HepG2 (cell line): ENCODE measurements at regions not wholly inside any gene's neighbourhood (a gene's known extent, or its start where the extent isn't known, plus 50 kb on each side); places are given as distances from the start of the nearest gene placed in this dataset.

Source experiments
- ATAC-seq: fragments of 200-7000 bp; cut with Tn5 transposase; 3 replicates; pipeline ENCODE4 v1.9.1; 2020; ENCODE audit warnings: mild to moderate bottlenecking, moderate library complexity
- BruUV-seq: library from RNA; stranded (reverse); fragments of 400-500 nt; replicated peaks from 2 replicates; lab custom pipeline; 2021; lab: Mats Ljungman, UMichigan
- CTCF ChIA-PET: fragments of 300-600 bp; formaldehyde crosslinking; extraction: SDS; loops from one replicate; lab custom pipeline; 2021; ENCODE audit warnings: low total read pairs, inconsistent platforms, low intra/inter-chr PET ratio; lab: Yijun Ruan, JAX
- POLR2A ChIA-PET: fragments of 350-600 bp; sonication (Branson Sonifier 250); formaldehyde crosslinking; loops from one replicate; lab custom pipeline; 2020; ENCODE audit warnings: antibody characterized with exemption, inconsistent platforms; lab: Yijun Ruan, JAX
- DNase-seq: peaks from one replicate; pipeline ENCODE4 v3.0.0-alpha.2; 2015; ENCODE audit warnings: low spot score
- FAIRE-seq: peaks from 3 replicates; lab custom pipeline; 2011; peaks lifted over from hg19 to GRCh38; lab: Jason Lieb, UNC
- H2AFZ ChIP-seq: one replicate; pipeline ENCODE4 v1.6.1; 2011; ENCODE audit warnings: low read length, inconsistent platforms
- H3K27ac ChIP-seq: fragments of 300-600 bp; 3 replicates; pipeline ENCODE4 v1.8.0; 2011; ENCODE audit warnings: mixed run types, mild to moderate bottlenecking, mixed read lengths, low read length, inconsistent platforms; ENCODE audit not compliant: insufficient read depth; ENCODE audit errors: extremely low read length
- H3K27me3 ChIP-seq, 2 experiments: fragments of 200-600 bp in 1 of 2; 2 replicates in 1 of 2; 3 replicates in 1 of 2; pipeline versions ENCODE4 v1.6.0 to v1.8.0; 2011; ENCODE audit warnings: low read length in 2 of 2, mild to moderate bottlenecking in 2 of 2, moderate library complexity in 2 of 2, inconsistent platforms in 1 of 2; ENCODE audit not compliant: insufficient read depth in 2 of 2, control insufficient read depth in 1 of 2
- H3K36me3 ChIP-seq, 2 experiments: fragments of 200-600 bp in 1 of 2; replicated peaks in 1 of 2; 2 replicates in 1 of 2; 3 replicates in 1 of 2; pipeline versions ENCODE4 v1.5.1 to v1.8.0; 2011; ENCODE audit warnings: low read length in 2 of 2, inconsistent platforms in 1 of 2; ENCODE audit not compliant: insufficient read depth in 2 of 2, control insufficient read depth in 1 of 2
- H3K4me1 ChIP-seq: 2 replicates; pipeline ENCODE4 v1.5.1; 2012; ENCODE audit warnings: low read length, inconsistent platforms; ENCODE audit not compliant: insufficient read depth
- H3K4me2 ChIP-seq: 2 replicates; pipeline ENCODE4 v1.6.0; 2011; ENCODE audit warnings: low read depth, low read length, inconsistent platforms
- H3K4me3 ChIP-seq, 3 experiments: fragments of 200-600 bp in 1 of 3; sonication (generic), shearing (Covaris generic) in 1 of 3; replicated peaks in 1 of 3; 2 replicates each; pipeline ENCODE4 v1.5.1; 2011 to 2016; ENCODE audit warnings: low read length in 3 of 3, inconsistent platforms in 2 of 3, low read depth in 2 of 3, mild to moderate bottlenecking in 2 of 3, control low read depth in 1 of 3, mixed read lengths in 1 of 3; ENCODE audit not compliant: insufficient read depth in 1 of 3
- H3K79me2 ChIP-seq: one replicate; pipeline ENCODE4 v1.6.1; 2011; ENCODE audit warnings: low read length, inconsistent platforms; ENCODE audit not compliant: insufficient read depth
- H3K9ac ChIP-seq: 2 replicates; pipeline ENCODE4 v1.6.0; 2011; ENCODE audit warnings: mild to moderate bottlenecking, low read depth, low read length, inconsistent platforms; ENCODE audit not compliant: insufficient read depth
- H3K9me3 ChIP-seq: 2 replicates; pipeline ENCODE4 v1.5.1; 2012; ENCODE audit warnings: mild to moderate bottlenecking, low read length
- H4K20me1 ChIP-seq: 2 replicates; pipeline ENCODE4 v1.6.0; 2011; ENCODE audit warnings: inconsistent platforms, mild to moderate bottlenecking, low read length, moderate library complexity; ENCODE audit not compliant: insufficient read depth
- CEBPG ChIP-seq: IDR thresholded peaks from 2 replicates; pipeline ENCODE4 v1.6.1; 2016
- ERF ChIP-seq: IDR thresholded peaks from 2 replicates; pipeline ENCODE4 v1.6.1; 2018; ENCODE audit warnings: missing biosample characterization, missing genetic modification reagents
- TAF1 ChIP-seq: sonication (generic); formaldehyde crosslinking; IDR thresholded peaks from 2 replicates; pipeline ENCODE4 v1.4.0; 2020; ENCODE audit warnings: missing genetic modification reagents
- TP53 ChIP-seq: sonication (generic); formaldehyde crosslinking; conservative IDR thresholded peaks from 2 replicates; pipeline ENCODE4 v1.4.0; 2020; ENCODE audit warnings: missing genetic modification reagents
- ZFP36L1 ChIP-seq: sonication (generic); formaldehyde crosslinking; IDR thresholded peaks from 2 replicates; pipeline ENCODE4 v1.8.0; 2022; ENCODE audit warnings: mild to moderate bottlenecking, missing genetic modification reagents, moderate library complexity
- ZNF432 ChIP-seq: sonication (generic); formaldehyde crosslinking; IDR thresholded peaks from 2 replicates; pipeline ENCODE4 v1.5.0; 2020; ENCODE audit warnings: missing genetic modification reagents, mild to moderate bottlenecking, borderline replicate concordance
- WGBS: methylation state at CpG from one replicate; pipeline ENCODE4 v1.1.6; 2017; ENCODE audit warnings: low lambda C conversion rate; 5-methylcytosine and 5-hydroxymethylcytosine counted together
- in situ Hi-C: cut with HindIII; loops from 2 replicates; pipeline ENCODE4 v1.10.0; 2017; ENCODE audit warnings: low pct_unique_long_range_greater_than_20kb; ENCODE audit not compliant: extremely low pct_ligation_motif_present
- intact Hi-C: fragments of 100-400 bp; cut with micrococcal nuclease; formaldehyde crosslinking; loops from one replicate; pipeline ENCODE4 v1.10.0; 2022; ENCODE audit not compliant: unreplicated experiment
- TF ChIP-seq, protein P1 (sequence below): sonication (generic); formaldehyde crosslinking; IDR thresholded peaks from 2 replicates; pipeline ENCODE4 v1.4.0; 2020; ENCODE audit warnings: missing genetic modification reagents, borderline replicate concordance
- TF ChIP-seq, protein P2 (sequence below): IDR thresholded peaks from 2 replicates; pipeline ENCODE4 v1.4.0; 2020; ENCODE audit warnings: mild to moderate bottlenecking, missing genetic modification reagents

DNA sequence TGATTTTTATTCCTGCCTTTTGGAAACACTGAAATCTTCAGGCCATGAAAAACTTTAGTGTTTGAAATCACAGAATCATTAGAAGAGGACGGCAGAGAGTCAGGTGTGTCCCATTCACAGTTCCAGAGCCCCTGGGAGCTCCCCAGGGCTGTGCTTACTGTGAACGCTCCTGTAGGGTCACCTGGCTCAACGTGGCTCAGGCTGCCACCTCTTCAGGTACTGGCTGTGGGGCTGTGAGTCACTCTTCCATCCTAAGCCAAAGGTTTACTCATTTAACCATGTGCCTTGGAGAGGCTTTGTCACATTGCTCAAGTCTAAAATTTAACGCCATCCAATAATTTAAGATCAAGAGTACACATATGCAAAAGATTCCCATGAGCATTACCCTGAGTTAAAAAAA lies 50.2 kb upstream of the FSTL4 start:
- no peak overlapping the region for H3K9ac ChIP-seq
- no peaks in the 10 kb centered on the region for H4K20me1 ChIP-seq
- H3K4me3 ChIP-seq = no peak overlapping the region
- no TSS peak for BruUV-seq
- no peak for DNase-seq
- FAIRE-seq = no peak
- H3K4me1 ChIP-seq = no peaks in the 10 kb centered on the region
- 1% methylated on average over 4 of the region's 4 CpGs for WGBS
- H2AFZ ChIP-seq = no peak overlapping the region
- peaks cover 0 to 17% of the 10 kb centered on the region in 2 experiments; a peak in 2 of 5 replicates for H3K27me3 ChIP-seq
- no peak for ATAC-seq
- no peaks in the 10 kb centered on the region for H3K36me3 ChIP-seq
- H3K9me3 ChIP-seq = no peaks in the 10 kb centered on the region
- POLR2A ChIA-PET = no interaction called here
- intact Hi-C loops = no loop called here
- no peak overlapping the region for H3K27ac ChIP-seq
- CTCF ChIA-PET = no interaction called here
- no peak overlapping the region for H3K4me2 ChIP-seq
- no peak for TF ChIP-seq ZNF432 (CRISPR knock-in tag)
- TF ChIP-seq ZFP36L1 (CRISPR knock-in tag) = no peak
- no peak for TF ChIP-seq TP53 (CRISPR knock-in tag)
- no peak for TF ChIP-seq TAF1 (CRISPR knock-in tag)
- TF ChIP-seq CEBPG (CRISPR knock-in tag) = no peak
- TF ChIP-seq, protein P1, sequence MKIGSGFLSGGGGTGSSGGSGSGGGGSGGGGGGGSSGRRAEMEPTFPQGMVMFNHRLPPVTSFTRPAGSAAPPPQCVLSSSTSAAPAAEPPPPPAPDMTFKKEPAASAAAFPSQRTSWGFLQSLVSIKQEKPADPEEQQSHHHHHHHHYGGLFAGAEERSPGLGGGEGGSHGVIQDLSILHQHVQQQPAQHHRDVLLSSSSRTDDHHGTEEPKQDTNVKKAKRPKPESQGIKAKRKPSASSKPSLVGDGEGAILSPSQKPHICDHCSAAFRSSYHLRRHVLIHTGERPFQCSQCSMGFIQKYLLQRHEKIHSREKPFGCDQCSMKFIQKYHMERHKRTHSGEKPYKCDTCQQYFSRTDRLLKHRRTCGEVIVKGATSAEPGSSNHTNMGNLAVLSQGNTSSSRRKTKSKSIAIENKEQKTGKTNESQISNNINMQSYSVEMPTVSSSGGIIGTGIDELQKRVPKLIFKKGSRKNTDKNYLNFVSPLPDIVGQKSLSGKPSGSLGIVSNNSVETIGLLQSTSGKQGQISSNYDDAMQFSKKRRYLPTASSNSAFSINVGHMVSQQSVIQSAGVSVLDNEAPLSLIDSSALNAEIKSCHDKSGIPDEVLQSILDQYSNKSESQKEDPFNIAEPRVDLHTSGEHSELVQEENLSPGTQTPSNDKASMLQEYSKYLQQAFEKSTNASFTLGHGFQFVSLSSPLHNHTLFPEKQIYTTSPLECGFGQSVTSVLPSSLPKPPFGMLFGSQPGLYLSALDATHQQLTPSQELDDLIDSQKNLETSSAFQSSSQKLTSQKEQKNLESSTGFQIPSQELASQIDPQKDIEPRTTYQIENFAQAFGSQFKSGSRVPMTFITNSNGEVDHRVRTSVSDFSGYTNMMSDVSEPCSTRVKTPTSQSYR (CRISPR knock-in tag) = no peak
- TF ChIP-seq, protein P2, sequence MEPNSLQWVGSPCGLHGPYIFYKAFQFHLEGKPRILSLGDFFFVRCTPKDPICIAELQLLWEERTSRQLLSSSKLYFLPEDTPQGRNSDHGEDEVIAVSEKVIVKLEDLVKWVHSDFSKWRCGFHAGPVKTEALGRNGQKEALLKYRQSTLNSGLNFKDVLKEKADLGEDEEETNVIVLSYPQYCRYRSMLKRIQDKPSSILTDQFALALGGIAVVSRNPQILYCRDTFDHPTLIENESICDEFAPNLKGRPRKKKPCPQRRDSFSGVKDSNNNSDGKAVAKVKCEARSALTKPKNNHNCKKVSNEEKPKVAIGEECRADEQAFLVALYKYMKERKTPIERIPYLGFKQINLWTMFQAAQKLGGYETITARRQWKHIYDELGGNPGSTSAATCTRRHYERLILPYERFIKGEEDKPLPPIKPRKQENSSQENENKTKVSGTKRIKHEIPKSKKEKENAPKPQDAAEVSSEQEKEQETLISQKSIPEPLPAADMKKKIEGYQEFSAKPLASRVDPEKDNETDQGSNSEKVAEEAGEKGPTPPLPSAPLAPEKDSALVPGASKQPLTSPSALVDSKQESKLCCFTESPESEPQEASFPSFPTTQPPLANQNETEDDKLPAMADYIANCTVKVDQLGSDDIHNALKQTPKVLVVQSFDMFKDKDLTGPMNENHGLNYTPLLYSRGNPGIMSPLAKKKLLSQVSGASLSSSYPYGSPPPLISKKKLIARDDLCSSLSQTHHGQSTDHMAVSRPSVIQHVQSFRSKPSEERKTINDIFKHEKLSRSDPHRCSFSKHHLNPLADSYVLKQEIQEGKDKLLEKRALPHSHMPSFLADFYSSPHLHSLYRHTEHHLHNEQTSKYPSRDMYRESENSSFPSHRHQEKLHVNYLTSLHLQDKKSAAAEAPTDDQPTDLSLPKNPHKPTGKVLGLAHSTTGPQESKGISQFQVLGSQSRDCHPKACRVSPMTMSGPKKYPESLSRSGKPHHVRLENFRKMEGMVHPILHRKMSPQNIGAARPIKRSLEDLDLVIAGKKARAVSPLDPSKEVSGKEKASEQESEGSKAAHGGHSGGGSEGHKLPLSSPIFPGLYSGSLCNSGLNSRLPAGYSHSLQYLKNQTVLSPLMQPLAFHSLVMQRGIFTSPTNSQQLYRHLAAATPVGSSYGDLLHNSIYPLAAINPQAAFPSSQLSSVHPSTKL (CRISPR knock-in tag) = no peak
- no peak for TF ChIP-seq ERF (CRISPR knock-in tag)
- TF ChIP-seq, all 625 proteins: peak for 0
- no peaks in the 10 kb centered on the region for H3K79me2 ChIP-seq
- in situ Hi-C loops = no loop called here
